NCI-H1048 (cell line): ENCODE measurements at regions not wholly inside any gene's neighbourhood (a gene's known extent, or its start where the extent isn't known, plus 50 kb on each side); places are given as distances from the start of the nearest gene placed in this dataset.
"Not testable (repeated sequence)": the region's sequence is repeated elsewhere in the genome, so short reads cannot be mapped to it uniquely, and the experiment has no call there.

ENCODE experiments used
- DNase-seq: peaks from one replicate; lab custom pipeline; 2025; lab: John Stamatoyannopoulos, UW

DNA sequence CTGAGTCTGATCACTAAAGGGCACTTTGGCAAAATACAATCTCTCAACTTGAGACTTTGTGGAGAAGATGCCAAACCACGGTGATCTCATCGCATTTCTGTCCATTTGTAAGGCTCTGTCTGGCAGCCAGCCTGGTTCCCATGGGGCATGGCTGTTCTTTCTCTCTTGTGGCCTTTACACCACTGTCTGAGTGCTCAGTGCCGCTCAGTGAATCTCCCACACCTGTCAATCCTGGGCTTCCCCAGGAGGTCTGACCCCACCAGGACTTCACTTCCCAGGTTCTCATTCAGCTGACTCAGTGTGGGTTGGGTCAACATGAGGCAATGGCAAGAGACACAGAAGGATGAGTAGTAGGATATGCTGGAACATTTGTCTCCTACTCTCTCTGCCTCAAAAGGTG lies 96.8 kb upstream of the TRIB2 start:
- no peak for DNase-seq

GRCh38 chr2:12620759-12621158 lies 96.0 kb upstream of the TRIB2 start:
- no peak for DNase-seq

GRCh38 chr2:12623051-12623450 lies 93.7 kb upstream of the TRIB2 start:
- DNase-seq: no peak

- DNase-seq: no peak
Measured at GRCh38 chr2:12624384-12624783, 92.4 kb upstream of the TRIB2 start.

GRCh38 chr2:12624905-12625598 lies 91.7 kb upstream of the TRIB2 start:
- DNase-seq: no peak

- DNase-seq: not testable (repeated sequence)
Measured at GRCh38 chr2:12628541-12628940, 88.2 kb upstream of the TRIB2 start.

DNA sequence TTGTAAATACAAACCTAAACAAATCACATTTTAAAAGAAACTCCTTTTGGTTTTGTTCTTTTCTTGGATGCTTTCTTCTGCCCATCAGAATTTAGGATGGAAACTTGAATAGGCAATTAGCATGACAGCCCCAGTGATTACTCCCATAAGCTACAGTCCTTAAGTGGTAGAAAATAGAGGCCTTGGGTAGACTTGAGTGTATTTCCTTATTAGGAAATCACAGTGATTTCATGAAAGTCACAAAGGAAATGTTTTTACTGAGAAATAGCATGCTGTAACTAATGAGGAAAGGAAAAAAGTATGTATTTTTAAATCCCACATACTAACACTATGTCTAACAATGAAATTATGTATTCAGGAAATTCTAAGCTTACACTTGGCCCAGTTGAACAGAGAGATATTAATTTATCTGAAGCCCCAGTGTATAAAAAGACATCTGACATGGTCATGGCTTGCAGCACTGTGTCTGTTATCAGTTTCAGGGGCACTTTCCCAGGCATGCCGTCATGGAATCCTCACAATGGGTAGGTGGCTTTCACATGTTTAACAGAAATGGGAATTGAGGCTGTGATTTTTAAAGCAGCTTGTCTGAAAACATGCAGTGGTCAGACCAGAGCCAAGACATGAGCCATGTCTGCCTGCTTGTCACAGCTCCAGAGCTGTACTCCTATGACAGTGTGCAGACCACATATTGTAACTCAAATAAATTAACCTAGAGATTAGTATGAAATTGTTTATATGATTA lies 79.7 kb upstream of the TRIB2 start:
- DNase-seq: no peak

DNA sequence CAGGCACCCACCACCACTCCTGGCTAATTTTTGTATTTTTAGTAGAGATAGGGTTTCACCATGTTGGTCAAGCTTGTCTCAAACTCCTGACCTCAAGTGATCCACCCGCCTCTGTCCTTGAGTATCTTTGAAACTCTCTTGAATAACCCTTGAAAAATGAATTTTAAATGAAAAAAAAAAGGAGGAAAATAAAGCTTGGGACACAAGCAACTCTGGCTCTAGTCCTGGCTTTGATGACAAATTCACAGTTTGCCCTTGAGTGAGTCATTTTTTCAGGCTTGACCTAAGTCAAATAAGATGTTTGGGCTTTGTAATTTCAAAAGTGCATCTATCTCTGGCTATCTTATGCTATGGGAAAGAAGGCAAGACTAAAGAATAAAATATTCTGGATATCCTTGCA lies 79.0 kb upstream of the TRIB2 start:
- no peak for DNase-seq

GRCh38 chr2:12641441-12641840 lies 75.3 kb upstream of the TRIB2 start:
- no peak for DNase-seq

- DNase-seq: no peak
Measured at GRCh38 chr2:12642332-12642731, 74.4 kb upstream of the TRIB2 start.

DNA sequence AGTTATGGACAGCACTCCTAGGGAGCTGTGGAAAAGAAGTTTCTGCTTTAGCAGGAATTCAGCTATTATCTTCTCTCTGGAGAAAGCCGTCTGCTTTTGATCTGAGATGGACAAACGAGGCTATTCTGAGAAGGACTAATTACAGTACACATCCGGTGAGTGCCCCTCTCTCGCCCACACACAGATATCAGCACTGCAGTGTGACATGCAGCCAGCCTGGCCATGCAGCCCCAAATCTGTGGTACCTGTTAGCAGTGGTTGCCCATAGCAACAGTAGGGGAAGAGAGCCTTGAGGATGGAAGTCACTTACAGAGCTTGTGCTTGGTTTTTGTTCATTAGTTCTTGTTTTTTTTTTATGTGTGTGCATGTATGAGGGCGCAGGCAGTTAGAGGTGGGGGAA lies 73.9 kb upstream of the TRIB2 start:
- no peak for DNase-seq

GRCh38 chr2:12649602-12650400 lies 66.9 kb upstream of the TRIB2 start:
- no peak for DNase-seq

DNA sequence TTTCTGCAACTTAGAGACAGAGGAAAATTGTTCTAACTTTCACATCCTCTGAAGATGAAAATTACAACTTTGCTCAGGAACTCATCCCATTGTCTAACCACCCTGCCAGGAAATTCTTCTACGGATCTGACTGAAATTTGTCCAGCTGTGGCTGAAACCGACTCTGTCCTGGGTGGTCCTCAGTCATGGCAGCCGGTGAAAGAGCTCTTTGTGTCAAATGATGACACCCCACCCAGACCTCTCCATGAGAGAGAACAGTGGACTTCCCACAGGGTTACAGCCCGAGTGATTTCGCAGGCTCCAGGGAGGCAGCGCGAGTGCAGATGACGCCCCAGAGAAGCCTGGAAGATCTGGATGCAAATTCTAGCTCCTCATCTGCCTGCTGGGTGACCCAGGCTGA lies 65.1 kb upstream of the TRIB2 start:
- DNase-seq: no peak

GRCh38 chr2:12652723-12653122 lies 64.0 kb upstream of the TRIB2 start:
- DNase-seq: no peak

DNA sequence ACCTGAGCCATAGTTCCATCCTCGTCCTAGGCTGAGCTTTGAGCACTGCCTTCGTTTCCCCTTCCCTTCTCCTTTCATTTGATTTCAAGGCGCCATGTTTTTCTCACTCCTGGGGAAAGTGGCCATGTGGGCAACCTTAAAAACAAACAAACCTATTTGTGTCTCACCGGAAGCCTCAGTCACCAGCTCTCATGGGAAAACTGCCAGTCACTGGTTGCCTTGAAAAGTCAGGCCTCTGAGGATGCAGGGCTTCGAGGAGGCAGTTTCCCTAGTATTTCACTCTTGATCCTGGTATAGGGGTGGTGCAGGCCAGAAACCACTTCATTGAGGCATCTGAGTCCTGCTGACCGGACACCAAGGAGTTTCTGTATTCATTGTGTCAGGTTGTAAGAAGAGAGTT lies 59.2 kb upstream of the TRIB2 start:
- DNase-seq: no peak

- DNase-seq: no peak
Measured at GRCh38 chr2:12658310-12658945, 58.3 kb upstream of the TRIB2 start.

GRCh38 chr2:12661489-12661888 lies 55.2 kb upstream of the TRIB2 start:
- no peak for DNase-seq

DNA sequence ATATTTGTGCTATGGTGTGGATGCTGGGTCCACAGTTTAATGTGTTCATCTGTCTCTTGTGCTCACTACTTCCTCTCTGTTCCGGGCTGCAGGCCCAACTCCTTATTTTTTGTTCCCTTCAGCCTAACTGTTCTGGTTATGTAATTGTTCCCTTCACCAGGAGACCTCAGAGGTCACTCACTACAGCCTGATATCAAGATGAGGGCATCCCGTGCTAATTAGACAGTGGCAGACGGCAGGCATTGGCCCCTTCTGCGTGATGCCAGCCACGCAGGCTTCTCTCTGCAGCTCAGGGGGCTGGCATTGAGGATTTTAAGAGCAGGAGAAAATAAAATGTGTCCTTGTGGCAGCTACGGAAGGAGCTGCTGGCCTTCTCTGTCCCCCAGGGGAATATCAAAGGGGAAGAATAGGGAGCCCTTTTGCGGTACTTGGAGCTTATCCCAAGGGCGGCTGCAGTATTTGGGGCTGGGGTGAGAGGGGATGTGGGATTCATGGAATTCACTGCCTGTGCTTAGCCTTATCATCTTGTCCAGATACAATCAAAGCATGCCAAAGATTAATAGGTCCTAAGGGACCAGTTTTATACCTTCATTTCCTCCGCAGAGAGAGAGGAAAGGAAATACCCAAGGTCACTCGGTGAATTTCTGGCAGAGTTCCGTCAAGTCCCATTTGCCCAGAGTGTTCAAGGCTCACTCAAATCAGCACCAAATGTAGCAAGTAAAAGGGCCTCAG lies 53.3 kb upstream of the TRIB2 start:
- no peak for DNase-seq

DNA sequence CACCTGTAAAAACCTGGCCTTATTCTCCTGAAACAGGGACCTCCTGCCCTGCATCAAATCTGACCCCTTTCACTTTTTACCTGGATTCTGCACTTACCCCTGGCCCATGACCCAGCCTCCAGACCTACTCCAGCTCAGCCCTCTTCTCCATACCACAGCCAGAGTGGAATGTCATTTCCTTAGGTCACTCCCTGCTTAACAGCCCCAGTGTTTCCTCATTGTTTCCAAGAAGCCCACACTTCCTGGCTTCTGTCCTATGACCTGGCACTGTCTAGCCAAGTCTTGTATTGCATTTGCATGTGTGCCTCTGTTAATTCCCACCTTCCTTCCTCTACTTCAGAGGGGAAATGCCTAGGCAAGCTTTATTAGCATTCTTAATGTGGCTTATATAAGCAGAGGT lies 51.4 kb upstream of the TRIB2 start:
- DNase-seq: no peak

DNA sequence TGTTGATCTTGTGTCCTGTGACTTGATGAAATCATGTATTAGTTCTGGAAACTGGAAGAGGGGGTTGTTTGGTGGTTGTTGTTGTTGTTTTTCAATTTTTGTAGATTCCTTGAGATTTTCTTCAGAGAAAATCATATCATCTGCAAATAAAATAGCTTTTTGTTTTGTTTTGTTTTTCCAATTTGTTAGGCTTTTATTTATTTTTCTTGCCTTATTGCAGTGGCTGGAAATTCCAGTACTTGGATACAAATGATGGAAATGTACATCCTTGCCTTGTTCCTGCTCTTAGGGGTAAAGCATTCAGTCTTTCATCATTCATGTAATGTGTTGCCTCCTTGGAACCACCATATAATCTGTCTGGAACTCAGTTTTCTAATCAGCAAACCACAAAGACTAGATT lies 50.3 kb upstream of the TRIB2 start:
- DNase-seq: no peak
